Fibroblast of upper back skin (primary cell): ENCODE measurements at regions not wholly inside any gene's neighbourhood (a gene's known extent, or its start where the extent isn't known, plus 50 kb on each side); places are given as distances from the start of the nearest gene placed in this dataset.

Experiments
- DNase-seq: peaks from one replicate; pipeline ENCODE4 v3.0.0-alpha.2; 2013

GRCh38 chr5:149441986-149442385 is 62.9 kb upstream of the IL17B start:
- no peak for DNase-seq

- DNase-seq: no peak
Measured at GRCh38 chr5:149441194-149441753, 62.2 kb upstream of the IL17B start.

- DNase-seq: peak; percentile 57
Measured at GRCh38 chr5:149439899-149440542, 60.9 kb upstream of the IL17B start.

- no peak for DNase-seq
Measured at GRCh38 chr5:149438711-149439132, 59.6 kb upstream of the IL17B start.

GRCh38 chr5:149438281-149438680 is 59.2 kb upstream of the IL17B start:
- no peak for DNase-seq

GRCh38 chr5:149437391-149438040 is 58.4 kb upstream of the IL17B start:
- no peak for DNase-seq

- DNase-seq: no peak
Measured at GRCh38 chr5:149435660-149436059, 56.6 kb upstream of the IL17B start.

- no peak for DNase-seq
Measured at GRCh38 chr5:149435015-149435376, 55.9 kb upstream of the IL17B start.

GRCh38 chr5:149434162-149435014 is 55.3 kb upstream of the IL17B start:
- peak; percentile 89 for DNase-seq

- peak; percentile 90 for DNase-seq
Measured at GRCh38 chr5:149433524-149434131, 54.5 kb upstream of the IL17B start.

GRCh38 chr5:149432911-149433401 is 53.9 kb upstream of the IL17B start:
- peak; percentile 75 for DNase-seq

GRCh38 chr5:149432376-149432775 is 53.3 kb upstream of the IL17B start:
- DNase-seq: peak; percentile 61

- DNase-seq: no peak
Measured at GRCh38 chr5:149429839-149430721, 51.0 kb upstream of the IL17B start.
